GM12874 (cell line): ENCODE measurements at regions not wholly inside any gene's neighbourhood (a gene's known extent, or its start where the extent isn't known, plus 50 kb on each side); places are given as distances from the start of the nearest gene placed in this dataset.

Experiments used
- TF ChIP-seq, protein P1 (sequence below): IDR thresholded peaks from 2 replicates; pipeline ENCODE4 v1.5.1; 2011; ENCODE audit warnings: low read depth, mild to moderate bottlenecking, control low read depth, low read length, moderate library complexity; ENCODE audit not compliant: insufficient read depth

DNA sequence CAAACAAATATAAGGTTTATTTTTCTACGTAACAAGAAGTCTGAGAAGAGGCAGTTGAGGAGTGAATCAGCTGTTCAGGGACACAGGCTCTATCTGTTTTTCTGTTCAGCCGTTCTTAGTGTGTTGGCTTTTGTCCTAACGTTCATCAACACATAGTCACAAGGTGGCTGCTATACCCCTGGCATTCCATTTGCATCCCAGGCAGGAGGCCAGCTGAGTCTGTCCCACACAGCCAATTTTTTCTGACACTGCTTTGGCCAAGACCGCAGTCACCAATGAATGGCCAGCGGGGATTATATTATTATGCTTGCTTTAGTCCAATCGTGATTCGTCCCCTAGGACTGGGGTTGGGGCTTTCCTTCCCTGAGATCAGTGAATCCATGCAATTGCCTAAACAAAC lies 143.4 kb upstream of the CHST15 start:
- TF ChIP-seq, protein P1, sequence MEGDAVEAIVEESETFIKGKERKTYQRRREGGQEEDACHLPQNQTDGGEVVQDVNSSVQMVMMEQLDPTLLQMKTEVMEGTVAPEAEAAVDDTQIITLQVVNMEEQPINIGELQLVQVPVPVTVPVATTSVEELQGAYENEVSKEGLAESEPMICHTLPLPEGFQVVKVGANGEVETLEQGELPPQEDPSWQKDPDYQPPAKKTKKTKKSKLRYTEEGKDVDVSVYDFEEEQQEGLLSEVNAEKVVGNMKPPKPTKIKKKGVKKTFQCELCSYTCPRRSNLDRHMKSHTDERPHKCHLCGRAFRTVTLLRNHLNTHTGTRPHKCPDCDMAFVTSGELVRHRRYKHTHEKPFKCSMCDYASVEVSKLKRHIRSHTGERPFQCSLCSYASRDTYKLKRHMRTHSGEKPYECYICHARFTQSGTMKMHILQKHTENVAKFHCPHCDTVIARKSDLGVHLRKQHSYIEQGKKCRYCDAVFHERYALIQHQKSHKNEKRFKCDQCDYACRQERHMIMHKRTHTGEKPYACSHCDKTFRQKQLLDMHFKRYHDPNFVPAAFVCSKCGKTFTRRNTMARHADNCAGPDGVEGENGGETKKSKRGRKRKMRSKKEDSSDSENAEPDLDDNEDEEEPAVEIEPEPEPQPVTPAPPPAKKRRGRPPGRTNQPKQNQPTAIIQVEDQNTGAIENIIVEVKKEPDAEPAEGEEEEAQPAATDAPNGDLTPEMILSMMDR: no peak

DNA sequence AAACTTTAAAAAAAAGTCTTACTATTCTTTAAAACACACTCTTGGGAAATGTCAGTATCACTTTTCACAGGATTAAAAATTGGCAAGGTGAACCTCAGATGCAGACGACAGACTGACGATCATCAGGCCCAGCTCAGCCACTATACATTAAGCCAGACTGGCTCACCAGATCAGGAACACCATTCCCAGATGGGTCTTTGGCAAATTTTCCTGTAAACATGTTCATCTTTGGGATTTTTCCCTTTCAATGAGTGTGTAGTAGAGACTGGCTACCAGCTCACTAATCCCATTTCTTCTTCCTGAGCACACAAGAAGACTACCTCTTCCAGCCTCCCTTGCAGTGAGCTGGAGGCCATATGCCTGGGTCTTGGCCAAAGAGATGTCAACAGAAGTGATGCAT lies 142.7 kb upstream of the CHST15 start:
- TF ChIP-seq, protein P1: no peak

DNA sequence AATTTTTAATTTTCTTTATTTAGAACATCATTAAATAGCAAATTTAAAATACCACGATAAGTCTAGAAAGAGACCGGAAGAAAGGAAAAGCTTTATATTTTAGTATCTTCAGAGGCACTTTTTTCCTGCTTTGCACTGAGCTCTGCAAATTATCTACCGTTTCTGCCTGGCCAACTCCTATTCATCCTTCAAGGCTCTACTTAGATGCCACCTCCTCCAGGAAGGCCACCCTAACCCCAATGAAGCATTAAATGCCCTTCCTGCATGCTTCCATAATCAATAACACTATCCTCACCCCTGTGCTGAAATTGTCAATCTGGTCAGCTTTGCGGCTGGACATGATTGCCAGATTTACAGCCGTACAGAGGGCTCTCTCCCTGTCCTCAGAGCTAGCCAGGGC lies 141.8 kb upstream of the CHST15 start:
- TF ChIP-seq, protein P1: no peak

GRCh38 chr10:124233546-124234138 lies 140.2 kb upstream of the CHST15 start:
- TF ChIP-seq, protein P1: no peak

DNA sequence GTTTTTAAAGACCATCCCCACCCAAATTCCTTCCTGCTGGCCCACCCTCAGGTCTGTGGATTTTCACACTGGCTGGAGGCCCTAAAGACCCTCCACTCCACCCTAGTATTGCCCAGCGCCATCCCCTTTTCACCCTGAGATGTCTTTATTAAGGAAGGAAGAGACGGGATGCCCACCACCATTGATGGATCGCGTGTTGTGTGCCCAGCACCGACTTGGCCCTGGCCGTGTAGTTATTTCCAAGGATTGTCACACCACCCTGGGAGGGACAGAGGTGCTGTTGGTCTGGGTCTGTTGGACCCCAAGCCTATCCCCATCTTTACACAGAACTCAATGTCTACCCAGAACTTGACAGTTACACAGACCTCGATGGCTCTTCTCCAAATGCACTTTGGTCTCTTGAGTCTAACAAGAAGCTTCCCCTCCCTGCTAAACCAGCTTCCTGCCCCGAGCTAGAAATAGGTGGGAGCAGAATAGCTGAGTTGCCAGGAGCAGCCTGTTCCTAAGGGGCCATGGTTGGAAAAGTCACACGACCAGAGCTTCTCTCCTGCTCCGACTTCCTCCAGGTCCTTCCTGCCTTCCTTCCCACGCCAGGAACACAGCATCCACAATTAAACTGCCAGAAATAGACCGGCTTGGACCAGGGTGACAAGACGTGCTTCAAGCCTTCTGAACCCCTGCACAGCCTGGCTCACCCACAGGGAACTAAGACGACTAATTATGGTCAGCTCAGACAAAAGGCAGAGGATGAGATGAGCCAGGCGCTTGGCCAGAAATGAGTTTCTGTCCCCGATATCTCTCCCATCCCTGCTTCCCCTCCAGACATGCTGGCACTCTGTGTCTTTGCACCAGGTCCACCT lies 139.5 kb upstream of the CHST15 start:
- TF ChIP-seq, protein P1: no peak

DNA sequence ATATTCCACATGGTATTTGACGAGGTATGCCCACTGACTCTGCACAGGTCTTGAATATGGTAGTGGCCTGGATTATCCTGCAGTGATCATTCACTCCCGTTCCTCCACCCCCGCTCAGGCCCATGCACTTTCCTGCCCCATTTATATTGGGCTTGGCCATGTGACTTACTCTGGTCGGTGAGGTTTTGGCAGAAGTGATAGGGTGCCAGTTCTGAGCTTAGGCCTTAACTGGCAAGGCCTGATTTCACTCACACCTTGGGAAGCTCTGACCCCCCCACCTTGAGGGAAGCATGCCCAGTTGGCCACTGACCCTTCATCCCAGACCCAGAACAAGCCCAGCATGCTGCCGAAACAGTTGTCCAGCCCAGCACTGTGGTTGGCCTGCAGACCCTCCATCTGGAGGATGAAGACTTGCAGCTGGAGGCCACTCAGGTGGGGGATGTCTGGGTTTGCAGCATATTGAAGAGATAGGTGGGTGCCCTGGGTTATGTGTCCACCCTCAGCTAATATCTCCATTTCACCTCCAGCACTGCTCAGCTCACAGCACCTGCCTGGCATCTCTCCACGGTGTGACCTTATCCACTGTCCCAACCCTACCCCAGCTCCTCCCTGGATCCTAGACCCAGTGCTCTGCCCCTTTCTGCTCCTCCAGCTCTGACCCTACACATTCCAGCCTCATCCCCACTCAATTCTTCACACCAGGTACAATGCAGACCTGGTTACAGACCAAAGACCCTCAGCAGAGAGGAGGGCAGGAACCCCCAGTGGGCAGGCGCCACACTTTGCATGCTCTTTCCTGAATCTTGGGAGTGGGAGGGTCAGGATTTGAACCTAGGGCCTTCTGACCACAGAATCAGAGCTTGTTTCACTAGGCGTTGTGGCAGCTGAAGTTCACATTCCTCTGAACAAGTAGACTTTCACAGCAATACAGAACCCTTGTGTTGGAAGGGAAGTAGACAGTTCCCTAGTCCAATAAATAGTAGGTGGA lies 138.1 kb upstream of the CHST15 start:
- TF ChIP-seq, protein P1: no peak
